Ascending aorta (tissue), 2 donors: ENCODE measurements at regions not wholly inside any gene's neighbourhood (a gene's known extent, or its start where the extent isn't known, plus 50 kb on each side); places are given as distances from the start of the nearest gene placed in this dataset.

Experiments used
- DNase-seq, 2 donors: peaks; one replicate each; pipeline ENCODE4 v3.0.0-alpha.2; 2019; ENCODE audit warnings: low spot score in 2 of 2
- H3K27ac ChIP-seq, 2 donors: fragments of 200-600 bp; sonication (generic); one replicate each; pipeline ENCODE4 v1.5.1; 2016 to 2017; ENCODE audit warnings: mild to moderate bottlenecking in 1 of 2
- H3K27me3 ChIP-seq: fragments of 200-600 bp; sonication (generic); one replicate; pipeline ENCODE4 v1.5.1; 2017
- H3K36me3 ChIP-seq, 2 donors: fragments of 200-600 bp; sonication (generic); one replicate each; pipeline ENCODE4 v1.5.1; 2016
- H3K4me1 ChIP-seq, 2 donors: fragments of 200-600 bp; sonication (generic); one replicate each; pipeline ENCODE4 v1.5.1; 2016 to 2017; ENCODE audit warnings: mild to moderate bottlenecking in 1 of 2
- H3K4me3 ChIP-seq, 2 donors: fragments of 200-600 bp; sonication (generic); one replicate each; pipeline ENCODE4 v1.5.1; 2016 to 2017; ENCODE audit warnings: mild to moderate bottlenecking in 1 of 2
- H3K9me3 ChIP-seq, 2 donors: fragments of 200-600 bp; sonication (generic); one replicate each; pipeline ENCODE4 v1.5.1; 2016
- intact Hi-C: fragments of 100-400 bp; cut with DNase I; formaldehyde crosslinking; loops from one replicate; pipeline ENCODE4 v1.15.1; 2023
- TF ChIP-seq, protein P1 (sequence below), 3 experiments: fragments of 200-600 bp in 2 of 3; fragments of 450-650 bp in 1 of 3; sonication (generic) in 2 of 3; IDR thresholded peaks; one replicate each; pipeline ENCODE4 v1.5.1; 2016 to 2019; ENCODE audit warnings: antibody characterized with exemption in 3 of 3, mild to moderate bottlenecking in 1 of 3, moderate library complexity in 1 of 3

DNA sequence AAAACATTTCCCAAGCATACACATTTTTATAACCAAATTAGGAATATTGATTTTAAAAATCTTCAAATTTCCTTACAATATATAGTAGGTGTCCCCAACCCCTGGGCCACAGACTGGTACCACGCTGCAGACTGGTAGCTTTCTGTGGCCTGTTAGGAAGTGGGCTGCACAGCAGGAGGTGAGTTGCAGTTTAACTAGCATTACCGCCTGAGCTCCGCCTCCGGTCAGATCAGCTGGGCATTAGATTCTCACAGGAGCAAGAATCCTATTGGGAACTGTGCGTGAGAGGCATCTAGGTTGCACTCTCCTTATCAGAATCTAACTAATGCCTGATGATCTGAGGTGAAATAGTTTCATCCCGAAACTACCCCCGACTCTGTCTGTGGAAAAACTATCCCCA is 62.1 kb downstream of the ZWINT start:
- Histone ChIP-seq H3K4me1 (no peaks in the 10 kb centered on the region), H3K27ac (no peak overlapping the region), H3K36me3 (no peaks in the 10 kb centered on the region), H3K27me3 (no peaks in the 10 kb centered on the region), H3K9me3 (no peaks in the 10 kb centered on the region), H3K4me3 (no peak overlapping the region)
- TF ChIP-seq, protein P1, sequence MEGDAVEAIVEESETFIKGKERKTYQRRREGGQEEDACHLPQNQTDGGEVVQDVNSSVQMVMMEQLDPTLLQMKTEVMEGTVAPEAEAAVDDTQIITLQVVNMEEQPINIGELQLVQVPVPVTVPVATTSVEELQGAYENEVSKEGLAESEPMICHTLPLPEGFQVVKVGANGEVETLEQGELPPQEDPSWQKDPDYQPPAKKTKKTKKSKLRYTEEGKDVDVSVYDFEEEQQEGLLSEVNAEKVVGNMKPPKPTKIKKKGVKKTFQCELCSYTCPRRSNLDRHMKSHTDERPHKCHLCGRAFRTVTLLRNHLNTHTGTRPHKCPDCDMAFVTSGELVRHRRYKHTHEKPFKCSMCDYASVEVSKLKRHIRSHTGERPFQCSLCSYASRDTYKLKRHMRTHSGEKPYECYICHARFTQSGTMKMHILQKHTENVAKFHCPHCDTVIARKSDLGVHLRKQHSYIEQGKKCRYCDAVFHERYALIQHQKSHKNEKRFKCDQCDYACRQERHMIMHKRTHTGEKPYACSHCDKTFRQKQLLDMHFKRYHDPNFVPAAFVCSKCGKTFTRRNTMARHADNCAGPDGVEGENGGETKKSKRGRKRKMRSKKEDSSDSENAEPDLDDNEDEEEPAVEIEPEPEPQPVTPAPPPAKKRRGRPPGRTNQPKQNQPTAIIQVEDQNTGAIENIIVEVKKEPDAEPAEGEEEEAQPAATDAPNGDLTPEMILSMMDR (IDR thresholded peaks at IDR 0.05): no peak
- peak in 1 of 2 donors; percentile 52 for DNase-seq
- intact Hi-C loops: no loop called here

DNA sequence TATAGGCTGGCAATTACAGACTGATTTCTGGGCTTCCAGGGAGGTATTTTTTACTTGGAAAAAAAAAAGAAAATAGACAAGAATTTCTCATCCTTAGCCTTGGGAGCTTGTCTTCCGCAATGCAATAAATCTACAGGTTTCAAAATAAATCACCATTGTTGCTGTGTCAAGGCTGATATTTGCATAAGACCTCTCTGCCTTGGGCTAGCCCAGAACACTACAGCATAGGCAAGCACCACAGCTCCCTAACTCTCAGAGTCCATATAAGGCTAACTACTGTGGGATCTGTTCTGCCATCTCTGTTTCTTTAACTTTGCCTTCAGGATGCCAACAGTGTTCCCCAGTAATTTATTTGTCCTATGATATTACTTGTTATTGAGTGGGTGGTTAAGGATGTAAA is 64.4 kb downstream of the ZWINT start:
- Histone ChIP-seq H3K36me3 (no peaks in the 10 kb centered on the region), H3K27me3 (no peaks in the 10 kb centered on the region), H3K4me1 (no peaks in the 10 kb centered on the region), H3K4me3 (no peak overlapping the region), H3K27ac (no peak overlapping the region), H3K9me3 (peaks cover 0 to 12% of the 10 kb centered on the region in 2 donors)
- intact Hi-C loops: no loop called here
- DNase-seq: no peak
- TF ChIP-seq, protein P1 (IDR thresholded peaks at IDR 0.05): no peak

- no peaks in the 10 kb centered on the region for H3K36me3 ChIP-seq
- intact Hi-C loops: no loop called here
- no peaks in the 10 kb centered on the region for H3K27me3 ChIP-seq
- H3K27ac ChIP-seq: no peak overlapping the region
- TF ChIP-seq, protein P1 (IDR thresholded peaks at IDR 0.05): no peak
- no peak for DNase-seq
- peaks cover 0 to 14% of the 10 kb centered on the region in 2 donors for H3K9me3 ChIP-seq
- H3K4me3 ChIP-seq: no peak overlapping the region
- H3K4me1 ChIP-seq: no peaks in the 10 kb centered on the region
Measured at GRCh38 chr10:56288403-56288802, 72.7 kb downstream of the ZWINT start.

DNA sequence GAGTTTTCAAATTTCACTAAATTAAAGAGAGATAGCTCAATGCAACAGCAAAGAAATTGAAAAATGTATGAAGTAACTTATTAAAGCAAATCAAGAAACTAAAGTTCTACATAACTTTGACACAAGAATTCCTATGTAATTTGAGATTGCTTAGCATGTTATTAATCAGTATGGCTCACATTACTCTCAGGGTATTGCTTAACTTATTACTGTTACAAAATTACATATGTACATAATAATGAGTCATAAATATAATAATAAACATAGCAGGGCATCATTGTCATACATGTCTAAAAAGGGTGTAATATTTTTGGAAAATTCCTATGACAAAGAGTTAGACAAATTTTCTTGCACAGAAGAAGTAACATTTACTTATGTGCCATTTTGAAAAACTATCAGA is 75.0 kb downstream of the ZWINT start:
- no peak for DNase-seq
- Histone ChIP-seq H3K4me1 (no peaks in the 10 kb centered on the region), H3K36me3 (no peaks in the 10 kb centered on the region), H3K27me3 (no peaks in the 10 kb centered on the region), H3K9me3 (no peaks in the 10 kb centered on the region), H3K4me3 (no peak overlapping the region), H3K27ac (no peak overlapping the region)
- intact Hi-C loops: no loop called here
- TF ChIP-seq, protein P1 (IDR thresholded peaks at IDR 0.05): no peak

GRCh38 chr10:56279270-56279669 is 81.8 kb downstream of the ZWINT start:
- no peak overlapping the region for H3K27ac ChIP-seq
- TF ChIP-seq, protein P1 (IDR thresholded peaks at IDR 0.05): no peak
- no peaks in the 10 kb centered on the region for H3K27me3 ChIP-seq
- no peak overlapping the region for H3K4me3 ChIP-seq
- no peak for DNase-seq
- intact Hi-C loops: no loop called here
- no peaks in the 10 kb centered on the region for H3K36me3 ChIP-seq
- no peaks in the 10 kb centered on the region for H3K4me1 ChIP-seq
- no peaks in the 10 kb centered on the region for H3K9me3 ChIP-seq

DNA sequence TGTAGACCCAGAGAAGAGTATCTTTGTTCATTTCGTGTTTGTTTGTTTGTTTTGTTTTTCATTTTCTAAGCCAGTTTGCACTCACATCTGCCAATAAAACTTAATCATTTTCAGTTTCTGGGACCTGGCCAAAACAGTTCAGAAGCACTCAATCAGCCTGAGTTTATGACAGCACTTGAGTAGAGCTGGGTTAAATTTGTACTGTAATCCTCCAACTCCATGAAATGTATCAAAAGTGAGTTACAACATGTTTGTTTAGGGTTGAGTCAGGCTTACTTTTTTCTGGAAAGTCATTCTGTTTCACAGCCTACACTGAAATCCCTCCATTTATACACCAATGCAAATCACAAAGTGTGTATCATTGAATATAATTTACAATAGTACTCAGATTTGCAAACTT is 91.9 kb downstream of the ZWINT start:
- H3K27ac ChIP-seq: no peak overlapping the region
- H3K27me3 ChIP-seq: no peaks in the 10 kb centered on the region
- no peaks in the 10 kb centered on the region for H3K9me3 ChIP-seq
- intact Hi-C loops: no loop called here
- no peaks in the 10 kb centered on the region for H3K4me1 ChIP-seq
- H3K36me3 ChIP-seq: no peaks in the 10 kb centered on the region
- DNase-seq: no peak
- H3K4me3 ChIP-seq: no peak overlapping the region
- TF ChIP-seq, protein P1 (IDR thresholded peaks at IDR 0.05): no peak
